ENCODE measurements at regions not wholly inside any gene's neighbourhood (a gene's known extent, or its start where the extent isn't known, plus 50 kb on each side); places are given as distances from the start of the nearest gene placed in this dataset.

- no peak for FAIRE-seq
Observed at GRCh38 chr7:26612742-26613141, 251.6 kb downstream of the SKAP2 start.

GRCh38 chr7:26614503-26614902 lies 249.9 kb downstream of the SKAP2 start:
- FAIRE-seq = no peak

- no peak for FAIRE-seq
Observed at GRCh38 chr7:26616235-26616634, 248.2 kb downstream of the SKAP2 start.

- no peak for FAIRE-seq
Observed at GRCh38 chr7:26617066-26617465, 247.3 kb downstream of the SKAP2 start.

All from endometrium (tissue), 2 donors.